Tibial nerve (tissue), 4 donors: ENCODE measurements at regions not wholly inside any gene's neighbourhood (a gene's known extent, or its start where the extent isn't known, plus 50 kb on each side); places are given as distances from the start of the nearest gene placed in this dataset.

Source experiments
- CTCF ChIP-seq, 5 experiments: fragments of 200-600 bp in 3 of 5; fragments of 450-650 bp in 2 of 5; sonication (generic) in 3 of 5; IDR thresholded peaks; one replicate each; pipeline ENCODE4 v1.5.1; 2016 to 2019; ENCODE audit warnings: antibody characterized with exemption in 5 of 5, mild to moderate bottlenecking in 3 of 5, moderate library complexity in 2 of 5
- EP300 ChIP-seq, 2 donors: sonication (generic); formaldehyde crosslinking; IDR thresholded peaks; one replicate each; pipeline ENCODE4 v1.6.1; 2017; ENCODE audit warnings: antibody characterized with exemption in 2 of 2, mild to moderate bottlenecking in 1 of 2
- POLR2A ChIP-seq, 2 donors: fragments of 450-650 bp; IDR thresholded peaks; one replicate each; pipeline ENCODE4 v1.6.1; 2017; ENCODE audit warnings: antibody characterized with exemption in 2 of 2, mild to moderate bottlenecking in 2 of 2, moderate library complexity in 2 of 2

GRCh38 chr12:118528625-118529024 is 152.3 kb downstream of the SUDS3 start:
- no peak for TF ChIP-seq CTCF (IDR thresholded peaks at IDR 0.05)
- TF ChIP-seq POLR2A (IDR thresholded peaks at IDR 0.05) = no peak
- TF ChIP-seq EP300 (IDR thresholded peaks at IDR 0.05) = no peak
